ENCODE measurements at regions not wholly inside any gene's neighbourhood (a gene's known extent, or its start where the extent isn't known, plus 50 kb on each side); places are given as distances from the start of the nearest gene placed in this dataset.
A peak's percentile ranks its signal among the peaks of the same experiment; 100 is the strongest.

DNA sequence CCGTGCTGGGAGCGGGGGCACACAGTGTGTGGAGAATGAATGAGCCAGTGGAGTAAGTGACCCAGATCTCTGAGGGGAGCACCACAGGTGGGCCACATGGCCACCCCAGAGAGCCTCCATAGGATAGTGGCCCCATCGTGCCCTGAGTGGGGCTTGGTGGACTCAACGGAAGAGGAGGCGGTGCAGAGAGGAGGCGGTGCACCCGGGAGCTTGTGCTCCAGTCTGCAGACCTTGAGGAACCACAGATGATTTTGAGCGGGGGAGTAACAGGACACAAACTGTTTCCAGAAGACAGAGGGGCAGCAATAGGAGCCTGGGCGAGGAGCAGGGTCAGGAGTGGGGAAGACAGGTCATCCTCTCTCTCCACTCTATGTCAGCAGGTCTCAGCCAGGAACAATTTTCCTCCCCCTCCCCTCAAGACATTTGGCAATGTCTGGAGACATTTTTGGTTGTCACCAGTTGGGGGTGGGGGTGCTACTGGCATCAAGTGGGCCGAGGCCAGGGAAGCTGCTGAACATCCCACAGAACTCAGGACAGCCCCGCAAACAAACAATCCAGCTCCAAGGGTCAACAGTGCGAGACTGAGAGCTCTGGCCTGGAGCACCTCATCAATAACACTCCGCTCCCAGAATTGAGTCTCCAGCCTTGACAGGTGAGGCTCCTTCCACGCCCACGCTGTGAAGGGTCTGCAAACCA lies 182.2 kb downstream of the USP12 start:
- DNase-seq (ENCODE audit: low read depth) = no peak

DNA sequence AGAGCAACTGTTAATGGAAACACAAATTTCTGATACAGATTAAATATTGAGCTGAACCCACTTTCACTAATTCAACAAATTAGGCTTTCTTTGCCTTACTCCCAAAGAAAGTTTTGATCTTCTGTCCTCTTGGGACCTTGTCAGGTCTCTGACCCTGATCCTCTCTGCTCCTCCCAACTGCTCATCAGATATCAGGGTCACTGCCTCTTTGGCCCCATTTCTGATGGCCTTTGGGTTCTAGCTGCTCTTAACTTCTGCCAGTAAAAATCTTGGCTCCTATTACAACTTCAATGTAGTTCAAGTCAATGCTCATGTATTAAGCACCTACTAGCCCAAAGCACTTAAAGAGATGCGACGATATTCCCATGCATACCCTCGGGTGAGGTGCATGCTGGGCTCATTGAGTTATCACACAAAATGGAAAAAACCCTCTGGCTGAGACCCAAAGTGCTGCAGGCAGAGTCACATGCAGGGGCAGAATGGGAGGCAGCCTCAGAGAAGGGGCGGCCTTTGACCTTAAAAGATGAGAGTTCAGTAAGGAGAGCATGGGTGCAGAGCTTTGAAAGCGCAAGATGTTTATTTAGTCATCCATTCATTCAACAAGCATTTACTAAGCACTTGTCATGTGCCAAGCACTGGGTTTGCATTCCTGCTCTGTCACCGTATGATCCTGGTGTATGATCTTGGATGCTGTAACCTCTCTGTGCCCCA lies 183.4 kb downstream of the USP12 start:
- DNase-seq (ENCODE audit: low read depth) = no peak

- no peak for DNase-seq (ENCODE audit: low read depth)
Observed at GRCh38 chr13:26987486-26988013, 184.1 kb downstream of the USP12 start.

DNA sequence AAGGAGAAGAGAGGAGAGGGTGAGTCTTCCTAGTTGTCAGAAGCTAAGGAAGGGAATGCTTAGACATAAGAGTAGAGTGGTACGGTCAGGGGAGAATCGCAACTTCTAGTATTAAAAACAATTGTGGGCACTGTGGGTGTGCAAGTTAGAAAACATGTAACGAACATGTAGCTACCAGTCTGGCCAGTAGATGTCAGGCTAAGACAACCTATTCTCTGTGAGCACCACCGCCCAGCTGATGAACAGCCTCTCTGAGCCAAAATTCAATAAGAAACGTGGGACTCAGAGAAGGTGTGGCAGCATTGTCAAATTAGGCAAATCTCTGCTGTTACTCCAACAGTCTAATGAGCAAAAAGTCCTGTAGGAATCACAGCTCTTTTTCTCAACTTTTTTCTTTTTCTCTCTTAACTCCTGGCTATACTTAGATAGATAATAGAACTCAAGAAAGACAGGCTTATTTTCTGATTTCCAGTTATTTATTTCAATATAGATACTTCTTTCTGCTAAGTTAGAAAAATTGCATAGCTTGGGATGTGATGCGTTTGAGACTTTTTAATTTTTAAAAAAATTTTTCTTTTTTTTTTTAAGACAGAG lies 186.2 kb downstream of the USP12 start:
- DNase-seq (ENCODE audit: low read depth) = peak; percentile 54

- no peak for DNase-seq (ENCODE audit: low read depth)
Observed at GRCh38 chr13:26984337-26984736, 187.3 kb downstream of the USP12 start.

- DNase-seq (ENCODE audit: low read depth) = no peak
Observed at GRCh38 chr13:26983543-26984320, 187.9 kb downstream of the USP12 start.

- no peak for DNase-seq (ENCODE audit: low read depth)
Observed at GRCh38 chr13:26980099-26981031, 191.2 kb downstream of the USP12 start.

DNA sequence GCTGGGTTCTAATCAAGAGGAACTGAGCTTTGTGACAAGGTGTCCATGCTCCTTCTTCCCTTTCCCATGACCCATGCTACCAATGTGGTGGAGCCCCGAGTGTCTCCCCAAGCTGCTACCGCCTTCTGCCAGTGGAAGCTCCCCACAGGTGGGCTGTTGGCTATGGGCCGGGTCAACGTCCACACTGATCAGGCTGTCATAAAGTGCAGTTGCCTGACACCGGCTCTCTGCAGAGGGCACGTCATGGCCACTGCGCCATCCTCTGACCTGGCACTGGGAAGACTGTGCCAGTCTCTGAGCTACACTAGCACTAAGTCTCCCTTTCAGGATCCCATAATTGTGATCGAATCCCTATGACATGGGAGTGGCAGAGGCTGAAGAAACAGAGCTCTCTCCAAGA lies 192.3 kb downstream of the USP12 start:
- no peak for DNase-seq (ENCODE audit: low read depth)

DNA sequence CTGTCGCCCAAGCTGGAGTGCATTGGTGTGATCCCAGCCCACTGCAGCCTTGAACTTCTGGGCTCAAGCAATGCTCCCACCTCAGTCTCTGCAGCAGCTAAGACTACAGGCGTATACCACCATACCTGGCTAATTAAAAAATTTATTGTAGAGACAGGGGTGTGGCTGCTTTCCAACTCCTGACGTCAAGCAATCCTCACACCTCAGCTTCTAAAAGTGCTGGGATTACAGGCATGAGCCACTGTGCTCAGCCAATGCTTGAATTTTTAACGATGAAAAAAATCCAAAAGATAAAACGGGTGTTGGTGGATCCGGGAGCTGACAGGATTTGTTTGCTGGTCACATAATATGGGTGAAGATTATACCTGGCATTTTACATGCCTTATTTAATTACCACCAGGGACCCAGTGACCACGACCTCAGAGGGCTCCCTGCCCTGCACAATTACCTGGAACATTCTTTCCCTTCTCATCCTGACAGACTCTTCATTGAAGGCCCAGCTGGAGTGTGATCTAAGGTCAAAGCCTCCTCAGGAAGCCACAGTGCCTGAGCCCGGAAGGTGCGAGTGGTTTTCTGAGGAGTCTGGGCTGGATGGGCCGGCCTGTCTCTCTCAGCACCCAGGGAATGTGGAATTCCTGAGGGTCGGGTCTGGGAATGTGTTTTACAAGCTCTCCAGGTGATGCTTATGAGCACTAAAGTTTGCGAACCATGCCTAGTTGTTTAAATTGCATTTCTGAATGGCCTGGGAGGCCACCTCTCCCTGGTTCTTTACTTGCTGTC lies 193.3 kb downstream of the USP12 start:
- DNase-seq (ENCODE audit: low read depth) = no peak

DNA sequence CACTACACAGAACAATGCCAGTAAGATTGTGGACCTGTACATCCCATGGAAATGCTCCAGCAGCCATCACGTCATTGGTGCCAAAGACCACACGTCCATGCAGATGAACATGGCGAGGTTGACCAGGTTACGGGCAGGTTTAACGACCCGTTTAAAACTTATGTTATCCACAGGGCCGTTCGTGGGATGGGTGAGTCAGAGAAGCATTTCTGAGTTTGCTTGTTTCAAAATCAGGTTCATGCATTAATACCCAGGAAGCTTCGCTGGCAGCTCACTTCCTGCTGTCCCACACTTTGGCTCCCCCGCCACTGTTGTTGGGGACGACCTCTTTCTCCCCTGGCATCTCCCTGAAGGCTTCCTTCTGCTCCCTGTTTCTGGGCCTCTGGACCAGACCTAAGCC lies 194.1 kb downstream of the USP12 start:
- no peak for DNase-seq (ENCODE audit: low read depth)

- DNase-seq (ENCODE audit: low read depth) = no peak
Observed at GRCh38 chr13:26976313-26976712, 195.3 kb downstream of the USP12 start.

GRCh38 chr13:26973946-26974345 lies 197.7 kb downstream of the USP12 start:
- DNase-seq (ENCODE audit: low read depth) = no peak

- DNase-seq (ENCODE audit: low read depth) = no peak
Observed at GRCh38 chr13:26973295-26973694, 198.3 kb downstream of the USP12 start.

DNA sequence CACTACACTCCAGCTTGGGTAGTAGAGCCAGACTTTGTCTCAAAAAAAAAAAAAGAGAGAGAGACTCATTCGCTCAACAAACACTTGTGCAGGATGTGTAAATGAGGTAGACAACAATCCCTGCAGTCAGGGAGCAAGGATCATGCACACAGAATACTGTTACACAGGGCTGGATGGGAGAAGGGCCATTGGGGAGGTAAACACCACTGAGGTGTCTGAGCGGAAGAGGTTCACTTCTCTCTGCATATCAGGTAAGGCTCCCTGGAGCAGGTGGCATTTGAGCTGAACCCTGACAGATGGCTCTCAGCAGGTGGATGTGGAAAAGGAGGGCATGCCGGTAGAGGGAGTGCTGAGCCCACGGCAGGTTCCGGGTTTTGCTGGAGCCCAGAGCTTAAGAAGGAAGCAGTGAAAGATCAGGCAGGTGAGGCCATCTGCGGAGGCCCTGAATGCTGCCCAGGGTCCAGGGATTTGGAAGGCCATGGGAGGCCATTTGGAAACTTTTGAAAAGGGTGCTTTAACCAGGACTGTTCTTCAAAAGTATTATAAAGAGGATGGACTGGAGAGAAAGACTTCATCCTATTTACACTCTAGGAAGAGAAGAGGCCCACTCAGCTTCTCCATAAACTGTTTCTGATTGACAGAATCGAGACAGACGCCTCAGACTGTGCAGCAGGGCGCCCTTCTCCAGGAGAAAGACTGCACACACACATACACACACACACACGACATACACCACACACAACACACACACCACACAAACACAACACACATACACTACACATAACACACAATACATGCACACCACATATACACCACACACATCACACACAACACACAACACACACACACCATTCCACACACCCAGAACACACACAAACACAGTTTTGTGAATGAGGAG lies 199.4 kb downstream of the USP12 start:
- DNase-seq (ENCODE audit: low read depth) = no peak

GRCh38 chr13:26968431-26969341 lies 202.9 kb downstream of the USP12 start:
- DNase-seq (ENCODE audit: low read depth) = no peak

GRCh38 chr13:26967119-26968038 lies 204.2 kb downstream of the USP12 start:
- peak; percentile 53 for DNase-seq (ENCODE audit: low read depth)

- no peak for DNase-seq (ENCODE audit: low read depth)
Observed at GRCh38 chr13:26966701-26967080, 204.9 kb downstream of the USP12 start.
